ENCODE measurements at regions not wholly inside any gene's neighbourhood (a gene's known extent, or its start where the extent isn't known, plus 50 kb on each side); places are given as distances from the start of the nearest gene placed in this dataset.

DNA sequence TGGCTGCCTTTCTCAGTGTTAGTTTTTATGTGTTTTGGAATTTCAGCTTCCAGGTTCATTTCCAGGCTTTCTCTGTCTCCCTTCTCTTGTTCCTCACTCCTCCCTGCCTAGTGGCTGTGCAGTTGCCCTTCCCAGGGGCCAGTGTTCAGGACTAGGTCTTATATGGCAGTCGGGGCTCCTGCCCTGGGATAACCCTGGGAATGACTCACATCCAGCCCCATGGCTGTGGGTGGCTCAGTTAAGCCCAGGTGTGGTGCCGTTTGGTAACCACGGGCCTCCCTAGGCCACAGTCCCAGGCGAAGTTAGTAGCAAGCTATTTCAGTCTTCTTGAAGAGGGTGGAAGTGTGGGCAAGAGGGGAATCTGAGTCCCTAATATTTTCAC is 57.4 kb upstream of the DDR1 start:
- Mint-ChIP-seq H3K27me3 (ENCODE audit: low read depth) (no peaks in the 10 kb centered on the region), H3K36me3 (no peaks in the 10 kb centered on the region), H3K4me3 (no peak overlapping the region), H3K9me3 (no peaks in the 10 kb centered on the region), H3K4me1 (peaks cover 29% of the 10 kb centered on the region), H3K27ac (no peak overlapping the region)
- TF ChIP-seq, protein P1, sequence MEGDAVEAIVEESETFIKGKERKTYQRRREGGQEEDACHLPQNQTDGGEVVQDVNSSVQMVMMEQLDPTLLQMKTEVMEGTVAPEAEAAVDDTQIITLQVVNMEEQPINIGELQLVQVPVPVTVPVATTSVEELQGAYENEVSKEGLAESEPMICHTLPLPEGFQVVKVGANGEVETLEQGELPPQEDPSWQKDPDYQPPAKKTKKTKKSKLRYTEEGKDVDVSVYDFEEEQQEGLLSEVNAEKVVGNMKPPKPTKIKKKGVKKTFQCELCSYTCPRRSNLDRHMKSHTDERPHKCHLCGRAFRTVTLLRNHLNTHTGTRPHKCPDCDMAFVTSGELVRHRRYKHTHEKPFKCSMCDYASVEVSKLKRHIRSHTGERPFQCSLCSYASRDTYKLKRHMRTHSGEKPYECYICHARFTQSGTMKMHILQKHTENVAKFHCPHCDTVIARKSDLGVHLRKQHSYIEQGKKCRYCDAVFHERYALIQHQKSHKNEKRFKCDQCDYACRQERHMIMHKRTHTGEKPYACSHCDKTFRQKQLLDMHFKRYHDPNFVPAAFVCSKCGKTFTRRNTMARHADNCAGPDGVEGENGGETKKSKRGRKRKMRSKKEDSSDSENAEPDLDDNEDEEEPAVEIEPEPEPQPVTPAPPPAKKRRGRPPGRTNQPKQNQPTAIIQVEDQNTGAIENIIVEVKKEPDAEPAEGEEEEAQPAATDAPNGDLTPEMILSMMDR (IDR thresholded peaks at IDR 0.05; ENCODE audit: unreplicated experiment), result no peak
- no peak for DNase-seq (ENCODE audit: low spot score in 2 of 2, unreplicated experiment in 2 of 2)

DNA sequence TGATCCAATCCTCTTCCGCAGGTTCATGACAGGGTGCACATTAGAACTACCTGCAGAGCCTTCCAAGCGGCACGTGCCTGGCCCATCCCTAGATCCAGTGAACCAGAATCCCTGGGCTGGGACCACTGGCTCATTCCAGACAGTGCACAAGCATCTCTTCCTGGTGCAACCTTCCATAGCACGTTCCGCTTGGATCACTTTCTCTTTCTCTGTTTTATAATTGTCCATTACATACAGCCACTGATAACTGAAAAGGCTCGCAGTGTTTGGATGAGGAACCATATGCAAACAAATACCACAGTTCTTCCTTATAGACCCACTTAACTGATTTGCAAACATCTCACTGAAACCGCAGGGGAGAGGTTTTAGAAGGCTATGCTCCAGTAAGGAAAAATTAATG is 59.6 kb upstream of the DDR1 start:
- no peak overlapping the region for H3K27ac Mint-ChIP-seq
- H3K4me3 Mint-ChIP-seq, result no peak overlapping the region
- H3K4me1 Mint-ChIP-seq, result peaks cover 37% of the 10 kb centered on the region
- no peaks in the 10 kb centered on the region for H3K27me3 Mint-ChIP-seq (ENCODE audit: low read depth)
- DNase-seq (ENCODE audit: low spot score in 2 of 2, unreplicated experiment in 2 of 2), result no peak
- no peaks in the 10 kb centered on the region for H3K36me3 Mint-ChIP-seq
- TF ChIP-seq, protein P1 (IDR thresholded peaks at IDR 0.05; ENCODE audit: unreplicated experiment), result no peak
- no peaks in the 10 kb centered on the region for H3K9me3 Mint-ChIP-seq

DNA sequence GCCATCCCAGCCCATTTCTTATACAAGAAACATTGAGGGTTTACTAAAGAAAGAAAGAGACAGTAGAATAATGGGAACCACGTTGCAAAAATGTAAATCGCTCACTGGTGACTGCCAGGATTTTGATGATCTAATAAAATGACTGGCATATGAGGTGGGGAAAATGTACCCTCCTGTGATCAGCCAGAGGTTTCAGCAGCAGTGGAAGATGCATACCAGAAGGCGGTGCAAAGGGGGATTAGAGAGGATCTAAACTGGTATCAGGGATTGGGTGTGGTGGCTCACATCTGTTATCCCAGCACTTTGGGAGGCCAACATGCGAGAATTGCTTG is 60.8 kb upstream of the DDR1 start:
- Mint-ChIP-seq H3K9me3 (no peaks in the 10 kb centered on the region), H3K27me3 (ENCODE audit: low read depth) (no peaks in the 10 kb centered on the region), H3K36me3 (no peaks in the 10 kb centered on the region), H3K4me3 (no peak overlapping the region), H3K4me1 (peaks cover 41% of the 10 kb centered on the region), H3K27ac (peak overlapping the region; percentile 44)
- no peak for DNase-seq (ENCODE audit: low spot score in 2 of 2, unreplicated experiment in 2 of 2)
- TF ChIP-seq, protein P1 (IDR thresholded peaks at IDR 0.05; ENCODE audit: unreplicated experiment), result no peak

DNA sequence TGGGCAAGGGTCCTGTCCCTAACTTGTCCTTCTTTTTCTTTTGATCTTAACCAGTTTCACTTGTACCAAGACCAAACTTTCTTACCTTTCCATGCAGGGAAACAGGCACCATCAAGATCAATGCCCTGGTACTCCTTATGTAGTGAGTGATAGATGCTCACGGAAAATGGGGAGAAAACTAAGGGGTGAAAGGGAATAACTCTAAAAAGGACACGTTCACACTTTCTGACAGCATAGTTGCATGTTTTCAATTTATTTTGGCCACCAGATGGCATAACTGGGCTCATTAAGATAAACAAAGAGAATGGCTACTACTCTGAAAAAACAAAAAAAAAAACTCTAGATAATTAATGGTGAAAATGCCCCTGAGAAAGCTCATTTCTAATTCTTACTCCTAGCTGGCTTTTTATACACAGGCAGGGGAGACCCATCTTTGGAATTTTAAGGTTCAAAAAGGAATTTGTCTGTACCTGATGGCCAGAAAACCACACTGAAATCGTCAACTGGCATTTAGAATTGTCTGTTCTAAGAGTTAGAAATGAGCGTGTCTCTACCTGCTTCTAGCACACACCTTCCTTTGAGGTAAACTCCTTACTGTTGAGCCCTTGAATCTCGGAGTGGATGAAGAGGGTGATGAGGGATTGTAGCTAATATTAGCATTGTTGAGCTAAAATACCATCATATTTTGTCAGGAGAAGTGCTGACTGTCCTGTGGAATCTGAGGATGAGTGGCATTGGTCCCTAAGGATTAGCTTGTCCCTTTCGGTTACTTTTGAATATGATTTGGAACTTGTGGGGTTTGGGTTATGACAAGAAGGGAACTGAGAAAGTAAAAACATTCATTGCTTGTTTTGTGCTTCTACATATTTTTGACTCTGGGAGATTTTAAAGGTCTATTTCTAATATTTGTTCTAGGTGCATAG is 62.2 kb upstream of the DDR1 start:
- Mint-ChIP-seq H3K27ac (peak overlapping the region; percentile 81), H3K4me3 (no peak overlapping the region), H3K36me3 (no peaks in the 10 kb centered on the region), H3K27me3 (ENCODE audit: low read depth) (no peaks in the 10 kb centered on the region), H3K9me3 (no peaks in the 10 kb centered on the region), H3K4me1 (peaks cover 40% of the 10 kb centered on the region)
- no peak for DNase-seq (ENCODE audit: low spot score in 2 of 2, unreplicated experiment in 2 of 2)
- TF ChIP-seq, protein P1 (IDR thresholded peaks at IDR 0.05; ENCODE audit: unreplicated experiment), result no peak

DNA sequence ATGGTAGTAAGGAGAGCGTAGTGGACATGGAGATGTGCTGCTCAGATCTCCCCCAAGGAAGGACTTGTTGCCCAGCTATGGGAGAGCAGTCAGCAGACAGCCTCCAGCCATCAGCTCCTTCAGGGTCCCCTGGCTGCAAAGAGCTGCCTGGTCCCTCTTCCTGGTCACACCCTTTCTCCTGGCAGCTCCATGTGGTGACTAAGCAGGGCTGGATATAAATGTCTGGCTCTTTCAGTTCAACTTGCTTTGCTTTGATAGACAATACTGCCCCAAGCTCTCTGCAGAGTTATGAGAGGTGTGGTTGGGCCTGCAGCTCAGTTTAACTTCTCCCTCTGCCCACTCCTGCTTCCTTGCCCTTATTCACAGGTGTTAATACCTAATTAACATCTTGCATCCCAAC is 64.1 kb upstream of the DDR1 start:
- TF ChIP-seq, protein P1 (IDR thresholded peaks at IDR 0.05; ENCODE audit: unreplicated experiment), result no peak
- H3K4me3 Mint-ChIP-seq, result no peak overlapping the region
- no peak for DNase-seq (ENCODE audit: low spot score in 2 of 2, unreplicated experiment in 2 of 2)
- H3K27ac Mint-ChIP-seq, result peak overlapping the region; percentile 97
- no peaks in the 10 kb centered on the region for H3K36me3 Mint-ChIP-seq
- H3K27me3 Mint-ChIP-seq (ENCODE audit: low read depth), result no peaks in the 10 kb centered on the region
- no peaks in the 10 kb centered on the region for H3K9me3 Mint-ChIP-seq
- peaks cover 41% of the 10 kb centered on the region for H3K4me1 Mint-ChIP-seq
